GM12864 (cell line): ENCODE measurements at regions not wholly inside any gene's neighbourhood (a gene's known extent, or its start where the extent isn't known, plus 50 kb on each side); places are given as distances from the start of the nearest gene placed in this dataset.

Experiments
- DNase-seq: peaks from one replicate; pipeline ENCODE4 v3.0.0-alpha.2; 2011; ENCODE audit warnings: low read depth
- H3K4me3 ChIP-seq: 2 replicates; pipeline ENCODE4 v1.5.1; 2011; ENCODE audit warnings: mild to moderate bottlenecking, low read depth, low read length, control low read depth
- CTCF ChIP-seq: IDR thresholded peaks from 2 replicates; pipeline ENCODE4 v1.5.1; 2011; ENCODE audit warnings: low read depth, mild to moderate bottlenecking, moderate library complexity, low read length, control low read depth, inconsistent platforms; ENCODE audit errors: missing control alignments

- H3K4me3 ChIP-seq: no peak overlapping the region
- TF ChIP-seq CTCF: no peak
- no peak for DNase-seq
Measured at GRCh38 chr10:21069278-21069677, 172.2 kb upstream of the NEBL start.

GRCh38 chr10:21068026-21068656 lies 171.0 kb upstream of the NEBL start:
- no peak for DNase-seq
- no peak for TF ChIP-seq CTCF

GRCh38 chr10:21065621-21066248 lies 168.6 kb upstream of the NEBL start:
- H3K4me3 ChIP-seq: no peak overlapping the region
- no peak for DNase-seq
- TF ChIP-seq CTCF: no peak

More at GRCh38 chr10:21068026-21068656, 171.0 kb upstream of the NEBL start:
- H3K4me3 ChIP-seq: no peak overlapping the region

- no peak for DNase-seq
- no peak overlapping the region for H3K4me3 ChIP-seq
- TF ChIP-seq CTCF: no peak
Measured at GRCh38 chr10:21061982-21062381, 164.9 kb upstream of the NEBL start.

- no peak for TF ChIP-seq CTCF
- no peak overlapping the region for H3K4me3 ChIP-seq
- no peak for DNase-seq
Measured at GRCh38 chr10:21061184-21061583, 164.1 kb upstream of the NEBL start.

GRCh38 chr10:21060626-21061025 lies 163.5 kb upstream of the NEBL start:
- no peak overlapping the region for H3K4me3 ChIP-seq
- no peak for DNase-seq
- no peak for TF ChIP-seq CTCF

- DNase-seq: no peak
- TF ChIP-seq CTCF: no peak
- no peak overlapping the region for H3K4me3 ChIP-seq
Measured at GRCh38 chr10:21057989-21058388, 160.9 kb upstream of the NEBL start.
